GM12891 (cell line): ENCODE measurements at regions not wholly inside any gene's neighbourhood (a gene's known extent, or its start where the extent isn't known, plus 50 kb on each side); places are given as distances from the start of the nearest gene placed in this dataset.
"Not testable (repeated sequence)": the region's sequence is repeated elsewhere in the genome, so short reads cannot be mapped to it uniquely, and the experiment has no call there.

Experiments used
- PAX5 ChIP-seq: IDR thresholded peaks from 2 replicates; pipeline ENCODE4 v1.6.1; 2011; ENCODE audit warnings: low read length, moderate library complexity, mild to moderate bottlenecking; ENCODE audit not compliant: insufficient read depth, severe bottlenecking
- TAF1 ChIP-seq: IDR thresholded peaks from 2 replicates; pipeline ENCODE4 v1.6.1; 2011; ENCODE audit warnings: low read depth, low read length, control low read depth

GRCh38 chr1:146792725-146793124 lies 145.4 kb upstream of the NBPF12 start:
- not testable (repeated sequence) for TF ChIP-seq PAX5, TAF1
